Fibroblast of pulmonary artery (primary cell): ENCODE measurements at regions not wholly inside any gene's neighbourhood (a gene's known extent, or its start where the extent isn't known, plus 50 kb on each side); places are given as distances from the start of the nearest gene placed in this dataset.

ENCODE experiments used
- DNase-seq: peaks from one replicate; pipeline ENCODE4 v3.0.0-alpha.2; 2010; ENCODE audit warnings: low read depth
- H3K4me3 ChIP-seq: replicated peaks from 2 replicates; pipeline ENCODE4 v1.5.1; 2011; ENCODE audit warnings: low read depth, mild to moderate bottlenecking, control low read depth, low read length, moderate library complexity
- CTCF ChIP-seq: IDR thresholded peaks from 2 replicates; pipeline ENCODE4 v1.5.1; 2011; ENCODE audit warnings: mild to moderate bottlenecking, control low read depth, low read length, inconsistent platforms; ENCODE audit errors: missing control alignments

- H3K4me3 ChIP-seq: no peak overlapping the region
- no peak for DNase-seq
- TF ChIP-seq CTCF: no peak
Observed at GRCh38 chr5:162299793-162300192, 232.2 kb downstream of the GABRG2 start.

- TF ChIP-seq CTCF: no peak
- no peak for DNase-seq
- no peak overlapping the region for H3K4me3 ChIP-seq
Observed at GRCh38 chr5:162301356-162301755, 233.8 kb downstream of the GABRG2 start.

- no peak for DNase-seq
- no peak for TF ChIP-seq CTCF
- H3K4me3 ChIP-seq: no peak overlapping the region
Observed at GRCh38 chr5:162323466-162323865, 255.9 kb downstream of the GABRG2 start.

- no peak overlapping the region for H3K4me3 ChIP-seq
- TF ChIP-seq CTCF: no peak
- no peak for DNase-seq
Observed at GRCh38 chr5:162324328-162324727, 256.8 kb downstream of the GABRG2 start.

- TF ChIP-seq CTCF: no peak
- DNase-seq: no peak
Observed at GRCh38 chr5:162325143-162325727, 257.7 kb downstream of the GABRG2 start.

GRCh38 chr5:162334944-162335343 is 267.4 kb downstream of the GABRG2 start:
- no peak for DNase-seq
- H3K4me3 ChIP-seq: no peak overlapping the region
- no peak for TF ChIP-seq CTCF

More at GRCh38 chr5:162325143-162325727, 257.7 kb downstream of the GABRG2 start:
- H3K4me3 ChIP-seq: no peak overlapping the region

- TF ChIP-seq CTCF: no peak
- DNase-seq: no peak
- no peak overlapping the region for H3K4me3 ChIP-seq
Observed at GRCh38 chr5:162360373-162360931, 292.9 kb downstream of the GABRG2 start.
